NCI-H2171 treated with DMSO at 0.1 percent for 48 hours (cell line): ENCODE measurements at regions not wholly inside any gene's neighbourhood (a gene's known extent, or its start where the extent isn't known, plus 50 kb on each side); places are given as distances from the start of the nearest gene placed in this dataset.

Experiments
- DNase-seq: peaks from one replicate; lab custom pipeline; 2025; lab: John Stamatoyannopoulos, UW

DNA sequence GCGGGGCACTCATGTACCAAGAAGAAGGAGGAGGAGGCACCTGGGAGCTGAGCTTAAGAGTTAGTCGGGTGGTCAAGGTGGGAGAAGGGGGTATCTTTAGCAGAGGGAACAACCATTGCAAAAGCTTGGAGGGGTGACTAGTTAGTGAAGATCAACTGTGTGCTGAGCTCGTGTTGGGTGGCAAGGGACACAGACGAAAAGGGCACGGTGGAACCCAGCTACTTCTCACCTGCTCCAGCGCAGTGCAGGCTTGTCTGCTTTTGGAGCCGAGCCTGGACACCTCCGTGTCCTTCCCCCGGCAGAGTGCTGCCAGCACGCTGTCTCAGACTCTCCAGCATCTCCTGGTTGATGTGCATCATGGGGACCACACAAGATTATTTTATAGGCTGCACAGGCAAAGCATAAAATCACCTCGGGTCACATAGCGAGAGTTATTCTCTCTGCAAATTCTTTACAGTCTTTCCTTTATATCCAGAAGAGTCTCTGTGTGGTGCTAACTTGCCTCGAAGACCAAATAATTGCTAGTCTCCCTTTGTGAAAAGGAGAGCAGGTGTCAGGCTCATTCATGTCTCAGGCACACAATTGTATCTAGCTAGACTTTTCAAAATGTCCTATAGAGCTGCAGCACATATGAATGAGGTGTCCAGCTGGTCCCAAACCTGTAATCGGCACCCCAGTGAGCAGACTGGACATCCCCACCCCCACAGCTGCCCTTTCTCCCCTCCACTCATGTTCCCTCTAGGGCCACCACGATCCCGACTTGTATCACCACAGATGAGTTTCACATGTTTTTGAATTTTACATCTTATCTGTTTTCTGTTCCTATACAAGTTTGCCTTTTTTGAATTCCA is 123.4 kb downstream of the CEBPB start:
- no peak for DNase-seq

DNA sequence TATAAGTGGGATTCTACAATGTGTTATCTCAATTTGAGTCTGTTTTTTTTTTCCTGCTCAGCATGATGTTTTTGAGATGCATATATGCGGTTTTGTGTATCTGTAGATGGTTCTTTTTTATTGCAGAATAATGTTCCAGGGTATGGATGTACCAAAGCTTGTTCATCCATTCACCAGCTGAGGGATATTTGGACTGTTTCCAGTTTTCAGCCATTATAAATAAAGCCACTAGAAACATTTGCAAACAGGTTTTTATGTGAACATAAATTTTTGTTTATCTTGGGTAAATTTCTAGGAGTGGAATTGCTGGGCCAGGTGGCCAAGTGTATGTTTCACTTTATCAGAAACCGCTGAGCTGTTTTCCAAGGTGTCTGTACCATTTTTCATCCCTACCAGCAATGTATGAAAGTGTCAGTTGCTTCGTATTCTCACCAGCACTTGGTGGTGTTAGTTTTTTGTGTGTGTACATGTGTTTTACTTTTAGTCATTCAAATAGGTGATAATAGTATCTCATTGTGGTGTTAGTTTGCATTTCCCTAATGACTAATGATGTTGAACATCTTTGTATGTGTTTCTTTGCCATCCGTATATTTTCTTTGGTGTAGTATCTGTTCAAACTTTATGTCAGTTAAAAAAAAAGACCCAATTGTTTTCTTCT is 124.2 kb downstream of the CEBPB start:
- no peak for DNase-seq

DNA sequence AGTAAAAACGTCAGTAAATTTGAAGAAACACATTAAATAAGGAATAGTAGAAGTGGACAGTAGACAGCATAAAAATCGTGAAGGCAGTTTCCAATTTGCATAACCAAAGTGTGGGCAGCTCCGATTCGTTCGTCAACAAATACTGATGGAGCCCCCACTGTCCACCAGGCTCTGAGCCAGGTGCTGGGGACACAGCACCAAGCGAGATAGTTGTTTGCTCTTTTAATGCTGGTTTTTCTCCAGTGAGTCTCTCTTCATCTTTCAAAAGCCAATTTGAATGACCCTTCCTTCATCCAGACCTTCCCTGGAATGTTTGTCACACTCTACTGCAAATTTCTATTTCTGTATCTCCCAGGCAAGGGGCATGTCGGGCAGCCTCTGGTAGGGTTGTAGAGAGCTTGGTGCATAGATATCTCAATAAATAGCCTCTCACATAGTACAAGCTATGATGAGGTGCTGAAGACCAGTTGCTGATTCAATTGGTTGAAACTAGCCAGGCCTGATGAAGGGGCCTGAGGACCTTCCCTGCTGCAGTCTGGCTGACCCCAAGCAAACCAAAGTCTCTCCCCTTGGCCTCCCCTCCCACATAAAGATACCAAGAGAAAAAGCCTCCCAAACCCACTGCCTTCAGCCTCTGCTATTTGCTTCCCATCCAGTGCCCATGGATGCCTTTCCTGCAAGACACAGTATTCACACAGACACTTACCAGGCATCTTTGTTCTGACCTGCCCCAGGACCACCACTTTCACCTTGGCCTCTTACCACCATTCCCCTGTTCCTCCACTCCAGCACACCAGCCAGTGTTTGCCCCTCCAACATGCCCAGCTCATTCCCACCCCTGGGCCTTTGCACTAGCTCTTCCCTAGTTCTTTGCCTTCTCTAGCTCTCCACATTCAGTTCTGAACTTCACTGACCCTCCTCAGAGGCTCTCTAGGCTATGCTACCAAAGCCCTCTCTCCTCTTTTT is 125.2 kb downstream of the CEBPB start:
- no peak for DNase-seq

DNA sequence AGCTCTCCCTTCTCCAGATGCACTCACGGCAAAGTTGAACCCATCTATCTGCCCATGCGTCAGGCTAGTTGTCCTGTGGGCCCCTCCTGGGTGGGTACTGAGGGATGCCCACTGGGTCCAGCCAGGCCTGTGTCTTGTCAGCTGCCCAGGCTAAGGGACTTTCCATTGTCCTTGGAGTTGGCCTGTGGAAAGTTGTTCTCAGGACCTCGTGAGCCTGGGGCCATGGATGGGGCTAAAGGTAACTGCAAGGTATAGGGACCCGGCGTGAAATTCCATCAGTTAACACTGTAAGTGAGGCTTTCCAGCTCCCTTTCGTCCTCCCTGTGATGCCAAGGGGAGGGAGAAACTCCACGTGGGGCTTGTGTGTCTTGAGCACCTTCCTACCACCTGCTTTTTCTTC is 126.5 kb downstream of the CEBPB start:
- no peak for DNase-seq

DNA sequence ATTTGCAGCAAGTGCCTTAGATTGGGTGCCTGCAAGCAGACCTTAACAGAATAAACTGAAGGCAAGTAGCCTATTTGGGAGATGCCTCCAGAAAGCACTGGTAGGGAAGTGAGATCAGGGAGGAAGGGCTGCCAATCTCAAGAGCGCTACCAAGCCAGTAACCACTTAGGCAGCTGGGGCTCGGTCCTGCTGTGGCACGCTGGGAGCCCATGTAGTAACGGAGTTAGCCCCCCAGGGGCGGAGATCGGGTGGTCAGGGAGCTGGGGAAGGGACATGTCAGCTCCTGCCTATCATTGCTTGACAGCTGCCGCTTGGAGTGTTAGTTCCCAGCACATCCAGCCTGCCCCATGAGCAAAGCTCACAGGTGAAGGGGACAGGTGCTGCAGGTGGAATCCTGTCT is 127.0 kb downstream of the CEBPB start:
- DNase-seq, result peak; percentile 99

DNA sequence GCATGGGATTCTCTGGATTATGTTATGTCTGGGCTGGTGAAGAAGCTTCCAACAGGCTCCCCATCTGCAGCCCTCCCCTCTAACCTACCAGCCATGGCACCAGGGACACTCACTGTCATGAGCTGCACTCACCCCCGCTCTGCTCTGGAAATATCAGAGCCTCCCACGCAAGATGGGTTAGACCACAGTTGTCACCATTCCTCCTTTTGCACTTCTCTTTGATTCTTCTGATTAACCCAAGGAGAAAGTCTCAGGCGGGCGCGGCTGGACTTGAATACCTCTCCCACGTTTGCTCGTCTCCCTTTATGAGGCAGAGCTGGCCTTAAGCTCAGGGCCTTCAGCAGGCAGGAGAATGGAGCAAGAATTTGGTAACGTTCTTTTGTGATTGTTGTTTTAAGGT is 128.1 kb downstream of the CEBPB start:
- no peak for DNase-seq

DNA sequence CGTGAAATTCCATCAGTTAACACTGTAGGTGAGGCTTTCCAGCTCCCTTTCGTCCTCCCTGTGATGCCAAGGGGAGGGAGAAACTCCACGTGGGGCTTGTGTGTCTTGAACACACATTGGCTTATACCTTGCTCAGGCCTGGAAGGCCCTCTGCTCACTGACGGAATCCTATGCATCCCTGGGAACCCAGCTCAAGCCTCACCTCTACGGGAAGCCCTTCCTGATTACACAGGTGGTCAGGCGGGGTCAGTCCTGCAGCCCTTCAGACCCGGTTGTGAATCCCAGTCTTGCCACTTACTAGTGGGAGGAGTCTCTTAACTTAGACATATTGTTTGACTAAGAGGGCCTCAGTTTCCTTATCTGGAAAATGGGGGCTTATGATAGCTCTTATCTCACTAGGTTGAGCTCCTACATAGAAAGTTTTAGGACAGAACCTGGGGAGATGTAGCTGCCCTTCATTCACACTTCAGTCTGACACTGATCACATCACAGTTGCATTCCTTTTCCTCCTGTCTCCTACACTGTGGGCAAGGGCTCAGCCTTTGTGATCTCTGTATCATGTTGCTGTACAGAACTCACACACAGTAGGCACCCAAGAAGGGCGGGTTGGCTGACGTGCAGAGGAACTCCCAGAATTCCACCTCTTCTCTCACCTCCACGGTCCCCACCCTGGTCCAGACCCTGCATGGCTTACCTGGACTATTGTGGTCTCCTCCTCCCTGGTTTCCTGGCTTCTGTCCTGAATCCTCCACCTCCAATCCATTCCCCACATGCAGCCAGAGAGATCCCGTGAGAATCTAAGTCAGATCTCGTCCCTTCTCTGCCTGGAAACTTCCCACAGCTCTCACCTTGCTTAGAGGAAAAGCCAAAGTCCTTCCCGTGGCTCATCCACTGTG is 129.6 kb downstream of the CEBPB start:
- DNase-seq, result no peak

DNA sequence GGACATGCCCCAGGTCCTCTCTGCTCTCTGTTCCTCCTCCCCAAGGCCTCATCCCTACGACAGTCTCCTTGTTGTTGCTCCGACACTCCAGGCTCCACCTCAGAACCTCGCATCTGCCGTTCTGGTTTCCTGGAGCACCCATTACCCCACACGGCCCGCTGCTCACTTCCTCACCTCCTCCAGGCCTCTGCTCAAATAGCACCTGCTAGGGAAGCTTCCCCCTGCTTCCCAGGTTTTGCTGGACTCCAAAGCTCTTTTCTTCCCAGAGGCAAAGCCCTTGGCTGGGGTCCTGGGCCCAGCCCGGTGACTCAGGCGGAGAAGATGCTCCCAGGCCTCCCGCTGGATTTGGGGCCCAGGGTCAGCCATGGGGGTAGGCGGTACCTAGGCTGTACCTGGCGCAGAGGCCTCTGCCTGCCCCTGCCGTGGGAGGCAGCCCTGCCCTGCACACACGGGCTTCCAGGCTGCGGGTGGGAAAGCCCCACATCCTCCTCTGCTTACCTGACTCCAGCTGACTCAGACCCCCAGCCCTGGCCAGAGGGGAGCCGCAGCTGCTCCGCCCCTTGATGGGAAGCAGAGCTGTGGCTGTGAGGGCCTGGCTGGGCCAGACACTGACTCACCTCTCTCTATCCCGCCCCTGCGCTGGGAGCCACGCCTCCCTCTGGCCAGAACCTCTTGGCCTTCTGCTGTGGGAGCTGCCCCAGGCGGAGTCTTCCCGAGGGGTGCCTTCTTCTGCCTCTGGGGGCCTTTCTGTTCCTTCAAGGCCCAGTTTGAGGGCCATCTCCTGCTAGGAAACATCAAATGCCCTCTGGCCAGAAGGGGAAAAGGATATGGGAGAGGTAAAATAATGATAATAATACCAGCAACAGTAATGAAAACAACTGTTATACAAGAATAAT is 130.5 kb downstream of the CEBPB start:
- no peak for DNase-seq

DNA sequence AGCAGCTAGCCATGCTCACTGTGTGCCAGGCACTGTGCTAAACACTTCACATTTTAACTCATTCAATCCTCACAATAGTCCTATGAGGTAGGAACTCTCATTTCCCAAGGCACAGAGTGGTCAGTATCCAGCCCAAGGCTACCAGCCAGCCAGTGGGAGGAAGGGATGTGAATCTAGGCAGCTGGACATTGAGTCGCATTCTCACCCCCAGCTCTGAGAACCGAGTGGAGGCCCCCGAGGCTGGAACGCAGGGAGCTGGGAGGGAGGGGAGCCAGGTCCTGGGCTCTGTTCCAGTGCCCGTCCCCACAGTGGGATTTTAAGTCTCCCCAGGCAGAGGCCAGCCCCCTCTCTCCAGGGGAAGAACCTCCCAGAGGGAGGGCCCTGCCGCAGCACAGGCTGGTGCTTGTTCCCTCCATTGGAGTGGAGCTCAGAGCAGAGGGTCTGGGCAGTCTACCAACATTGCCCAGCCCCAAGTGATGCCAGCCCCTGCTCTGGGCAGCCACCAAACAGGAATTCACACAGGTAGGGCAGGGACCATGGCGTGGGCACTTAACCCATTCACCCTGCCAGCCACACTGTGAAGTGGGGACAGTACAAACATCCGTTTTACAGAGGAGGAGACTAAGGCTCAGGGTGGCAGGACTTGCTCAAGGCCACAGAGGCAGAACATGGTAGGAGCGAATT is 131.3 kb downstream of the CEBPB start:
- no peak for DNase-seq

DNA sequence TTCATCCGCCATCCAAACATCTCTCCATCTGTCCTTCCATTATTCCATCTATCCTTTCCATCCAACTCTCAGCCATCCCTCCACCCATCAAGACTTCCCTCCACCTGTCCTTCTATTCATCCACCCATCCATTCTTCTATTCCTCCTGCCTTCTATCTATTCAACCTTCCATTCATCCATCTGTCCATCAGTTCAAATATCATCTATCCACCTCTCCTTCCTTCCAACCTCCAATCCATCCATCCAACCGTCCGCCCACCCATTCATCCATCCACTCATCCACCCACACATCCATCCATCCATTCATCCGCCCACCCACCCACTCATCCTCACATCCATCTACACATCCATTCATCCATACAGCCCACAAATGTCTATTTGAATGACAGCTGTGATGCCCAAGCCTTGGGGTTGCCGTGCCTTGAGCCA is 132.1 kb downstream of the CEBPB start:
- no peak for DNase-seq

DNA sequence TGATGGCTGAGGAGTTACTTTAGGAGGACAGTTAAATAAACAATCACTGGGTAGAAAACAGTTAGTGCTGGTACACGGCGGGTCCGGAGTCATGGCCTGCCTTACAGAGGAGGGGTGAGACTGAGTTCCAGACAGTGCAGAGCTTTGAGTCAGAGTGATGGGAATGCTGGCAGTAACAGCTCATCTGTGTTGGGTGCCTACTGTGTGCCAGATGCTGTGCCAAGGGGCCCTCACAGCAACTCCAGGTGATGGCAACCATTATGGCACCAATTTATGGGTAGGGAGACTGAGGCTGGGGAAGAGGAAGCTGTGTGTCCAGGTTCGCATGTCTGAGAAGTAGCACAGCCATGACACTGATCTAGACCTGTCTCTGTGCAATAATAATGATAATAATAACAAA is 132.6 kb downstream of the CEBPB start:
- no peak for DNase-seq

DNA sequence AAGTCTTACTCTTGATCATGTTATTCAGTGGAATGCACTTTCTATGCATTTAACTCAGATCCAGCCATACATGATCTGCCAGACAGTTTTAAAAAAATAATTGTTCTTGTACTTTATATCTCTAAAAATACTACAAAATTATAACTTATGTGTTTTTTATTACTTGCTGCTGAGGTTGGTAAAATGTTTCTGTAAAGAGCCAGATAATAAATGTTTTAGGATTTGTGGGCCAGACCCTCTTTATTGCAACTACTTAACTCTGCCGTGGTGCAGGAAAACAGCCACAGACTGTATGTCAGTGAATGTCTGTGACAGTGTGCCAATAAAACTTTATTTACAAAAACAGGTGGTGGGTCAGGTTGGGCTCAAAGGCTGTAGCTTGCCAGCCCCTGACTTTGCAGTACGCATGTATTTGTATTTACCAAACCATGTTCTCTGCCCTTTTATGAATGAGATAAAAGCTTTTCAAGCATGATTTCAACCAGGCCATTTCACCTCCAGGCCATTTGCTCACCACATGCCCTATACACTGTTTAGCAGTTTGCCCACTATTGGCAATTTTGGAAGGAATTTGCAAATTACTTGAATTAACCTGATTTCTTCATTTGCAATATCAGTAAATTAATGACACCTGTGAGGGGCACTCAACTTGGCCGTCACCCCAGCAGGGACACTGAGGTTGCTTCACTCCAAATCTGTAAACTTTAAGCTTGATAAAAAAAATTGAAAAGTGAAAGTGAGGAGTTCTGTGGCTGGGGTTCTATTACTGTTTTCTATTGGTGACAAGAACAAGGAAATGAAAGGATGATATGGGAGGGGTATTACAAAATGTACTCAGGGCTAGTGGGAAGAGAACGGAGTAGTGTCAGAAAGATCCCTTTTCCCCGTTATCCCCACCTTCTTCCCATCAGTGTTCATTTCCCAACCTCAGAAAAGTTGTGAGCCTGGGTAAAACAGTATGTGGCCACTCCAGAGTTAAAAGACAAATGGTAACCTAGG is 133.4 kb downstream of the CEBPB start:
- no peak for DNase-seq

DNA sequence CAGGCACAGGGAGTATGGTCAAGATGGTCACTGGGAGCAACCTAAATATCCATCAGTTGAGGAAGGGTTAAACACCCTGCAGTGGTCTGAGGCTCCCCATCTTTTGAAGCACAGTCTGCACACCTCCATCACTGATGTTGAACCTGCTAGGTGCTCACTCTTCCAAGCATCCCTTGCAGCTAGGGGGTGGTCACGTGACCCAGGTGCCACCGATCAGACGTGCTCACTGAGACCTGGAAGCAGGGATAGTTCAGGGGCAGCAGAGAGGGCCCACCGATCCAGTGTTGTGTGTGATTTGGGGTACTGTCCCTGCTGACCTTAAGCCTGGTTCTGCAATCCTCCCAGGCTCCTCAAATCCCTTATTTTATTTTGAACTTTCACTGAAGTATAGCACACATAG is 134.6 kb downstream of the CEBPB start:
- no peak for DNase-seq

DNA sequence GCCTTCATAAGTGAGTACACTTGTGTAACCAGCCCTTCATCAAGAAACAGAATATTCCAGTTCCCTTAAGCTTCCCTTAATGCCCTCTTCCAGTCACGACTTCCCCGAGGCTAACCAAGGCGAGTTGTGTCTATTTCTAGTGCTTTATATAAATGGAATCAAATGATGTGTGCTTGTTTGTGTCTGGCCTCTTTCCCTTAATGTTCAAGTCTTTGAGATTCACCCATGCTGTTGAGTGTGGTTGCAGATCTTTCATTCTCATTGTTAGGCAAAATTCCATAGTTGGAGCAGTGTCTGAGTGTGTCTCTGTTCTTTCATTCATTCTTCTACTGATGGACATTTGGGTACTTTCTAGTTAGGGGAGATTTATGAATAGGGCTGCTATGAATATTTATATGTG is 135.0 kb downstream of the CEBPB start:
- DNase-seq, result no peak

DNA sequence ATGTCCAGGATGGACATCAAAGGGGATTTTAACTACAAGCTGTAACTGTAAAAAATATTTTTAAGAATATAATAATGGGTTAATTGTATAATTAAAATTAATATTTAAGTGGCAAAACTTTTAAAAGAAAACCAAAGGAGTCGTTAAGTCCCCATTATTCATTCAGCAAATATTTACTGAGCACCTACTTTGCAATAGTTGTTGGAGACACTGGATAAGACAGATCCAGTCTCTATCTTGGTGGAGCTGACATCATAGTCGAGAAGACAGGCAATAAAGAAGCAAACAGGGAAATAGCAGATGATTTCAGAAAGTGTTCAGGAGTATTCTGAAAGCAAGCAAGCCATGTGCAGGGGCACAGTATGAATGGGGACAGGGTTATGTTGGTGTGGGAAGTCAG is 137.0 kb downstream of the CEBPB start:
- no peak for DNase-seq

DNA sequence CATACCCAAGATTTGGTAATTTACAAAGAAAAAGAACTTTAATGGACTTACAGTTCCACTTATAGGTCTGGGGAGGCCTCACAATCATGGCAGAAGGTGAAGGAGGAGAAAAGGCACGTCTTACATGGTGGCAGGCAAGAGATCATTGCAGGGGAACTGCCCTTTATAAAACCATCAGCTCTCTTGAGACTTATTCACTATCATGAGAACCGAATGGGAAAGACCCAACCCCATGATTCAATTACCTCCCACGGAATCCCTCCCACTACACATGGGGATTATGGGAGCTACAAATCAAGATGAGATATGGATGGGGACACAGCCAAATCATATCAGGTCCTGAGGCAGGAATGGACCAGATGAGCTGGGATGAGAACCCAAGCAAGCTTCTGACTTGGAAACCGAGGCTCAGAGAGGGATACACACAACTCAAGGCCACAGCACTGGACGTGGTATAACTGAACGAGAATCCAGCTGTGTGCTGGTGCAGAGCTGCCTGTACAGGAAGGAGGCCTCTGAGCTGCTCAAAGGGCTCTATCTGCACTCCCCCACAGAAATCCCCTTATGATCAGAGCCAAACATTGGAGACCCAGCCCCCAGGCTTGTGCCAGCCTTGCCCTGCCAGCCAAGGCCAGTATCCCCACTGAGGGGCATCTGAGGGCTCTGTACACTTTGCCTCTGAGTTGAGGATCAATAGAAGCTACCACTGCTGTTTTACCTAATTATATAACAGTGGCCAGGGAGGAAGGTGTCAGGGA is 137.8 kb downstream of the CEBPB start:
- no peak for DNase-seq

DNA sequence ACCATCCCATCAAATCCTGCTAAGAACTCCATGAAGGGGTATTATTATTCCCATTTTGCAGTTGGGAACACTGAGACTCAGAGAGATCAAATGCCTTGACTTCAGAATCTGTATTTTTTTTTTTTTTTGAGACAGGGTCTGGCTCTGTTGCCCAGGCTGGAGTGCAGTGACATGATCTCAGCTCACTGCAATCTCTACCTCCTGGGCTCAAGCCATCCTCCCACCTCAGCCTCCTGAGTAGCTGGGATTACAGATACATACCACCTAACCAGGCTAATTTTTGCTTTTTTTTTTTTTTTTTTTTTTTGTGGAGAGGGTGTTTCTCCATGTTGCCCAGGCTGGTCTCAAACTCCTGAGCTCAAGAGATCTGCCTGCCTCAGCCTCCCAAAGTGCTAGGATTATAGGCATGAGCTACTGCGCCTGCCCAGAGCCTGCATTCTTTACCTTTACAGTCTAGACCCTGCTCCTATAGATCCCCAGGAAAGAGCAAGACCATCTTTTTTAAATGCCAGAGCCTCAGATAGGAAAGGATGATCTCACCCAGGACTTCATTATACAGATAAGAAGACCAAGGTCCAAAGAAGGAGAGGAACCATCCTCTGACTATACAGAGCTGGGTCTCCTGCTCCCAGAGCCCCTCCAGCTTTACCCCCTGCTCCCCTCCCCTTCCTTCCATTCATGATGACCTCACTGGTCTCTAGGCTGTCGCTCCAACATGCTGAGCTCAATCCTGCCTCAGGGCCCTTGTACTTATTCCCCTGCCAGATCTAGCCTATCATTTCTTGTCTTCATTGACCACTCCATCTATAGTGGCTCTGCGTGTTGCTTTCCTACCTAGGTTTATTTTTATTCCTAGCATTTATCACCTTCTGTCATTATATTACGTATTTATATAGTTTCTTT is 138.6 kb downstream of the CEBPB start:
- DNase-seq, result no peak
